ENCODE measurements at regions not wholly inside any gene's neighbourhood (a gene's known extent, or its start where the extent isn't known, plus 50 kb on each side); places are given as distances from the start of the nearest gene placed in this dataset.
"Not testable (repeated sequence)": the region's sequence is repeated elsewhere in the genome, so short reads cannot be mapped to it uniquely, and the experiment has no call there.

- Histone ChIP-seq H3K9me3 (ENCODE audit: control insufficient read depth, low read length) (peaks cover 2% of the 10 kb centered on the region), H3K36me3 (ENCODE audit: control insufficient read depth in 1 of 2, insufficient read depth in 2 of 2, low read length in 1 of 2) (no peaks in the 10 kb centered on the region), H3K27ac (ENCODE audit: low read depth in 1 of 2, low read length in 2 of 2) (no peak overlapping the region), H3K4me1 (ENCODE audit: control insufficient read depth in 1 of 2, insufficient read depth in 2 of 2, low read length in 2 of 2) (no peaks in the 10 kb centered on the region), H3K4me3 (ENCODE audit: low read length in 2 of 2) (no peak overlapping the region), H3K27me3 (ENCODE audit: control insufficient read depth in 1 of 2, insufficient read depth in 2 of 2, low read length in 1 of 2) (no peaks in the 10 kb centered on the region)
- ATAC-seq (ENCODE audit: low FRiP score): no peak
- WGBS, 2 donors: 83 to 84% methylated on average over 6 of the region's 6 CpGs
- DNase-seq: no peak
- intact Hi-C loops (cut with DNase I): no loop called here
Observed at GRCh38 chr4:84312426-84313012, 186.6 kb downstream of the NKX6-1 start.

GRCh38 chr4:84309191-84309590 lies 189.9 kb downstream of the NKX6-1 start:
- H3K27ac ChIP-seq (ENCODE audit: low read depth in 1 of 2, low read length in 2 of 2): no peak overlapping the region
- intact Hi-C loops (cut with DNase I): no loop called here
- WGBS, 2 donors: 87 to 90% methylated on average over 3 of the region's 3 CpGs
- DNase-seq: no peak
- H3K9me3 ChIP-seq (ENCODE audit: control insufficient read depth, low read length): no peaks in the 10 kb centered on the region
- no peak overlapping the region for H3K4me3 ChIP-seq (ENCODE audit: low read length in 2 of 2)
- no peaks in the 10 kb centered on the region for H3K36me3 ChIP-seq (ENCODE audit: control insufficient read depth in 1 of 2, insufficient read depth in 2 of 2, low read length in 1 of 2)
- no peak for ATAC-seq (ENCODE audit: low FRiP score)
- H3K4me1 ChIP-seq (ENCODE audit: control insufficient read depth in 1 of 2, insufficient read depth in 2 of 2, low read length in 2 of 2): no peaks in the 10 kb centered on the region
- H3K27me3 ChIP-seq (ENCODE audit: control insufficient read depth in 1 of 2, insufficient read depth in 2 of 2, low read length in 1 of 2): no peaks in the 10 kb centered on the region

- H3K9me3 ChIP-seq (ENCODE audit: control insufficient read depth, low read length); H3K36me3 ChIP-seq (ENCODE audit: control insufficient read depth in 1 of 2, insufficient read depth in 2 of 2, low read length in 1 of 2); H3K27me3 ChIP-seq (ENCODE audit: control insufficient read depth in 1 of 2, insufficient read depth in 2 of 2, low read length in 1 of 2); ATAC-seq (ENCODE audit: low FRiP score); H3K4me3 ChIP-seq (ENCODE audit: low read length in 2 of 2); H3K4me1 ChIP-seq (ENCODE audit: control insufficient read depth in 1 of 2, insufficient read depth in 2 of 2, low read length in 2 of 2); intact Hi-C loops (cut with DNase I); DNase-seq; H3K27ac ChIP-seq (ENCODE audit: low read depth in 1 of 2, low read length in 2 of 2): not testable (repeated sequence)
- 78 to 82% methylated on average over 19 to 27 of the region's 27 CpGs for WGBS, 2 donors
Observed at GRCh38 chr4:84298719-84299254, 200.3 kb downstream of the NKX6-1 start.

GRCh38 chr4:84298023-84298718 lies 200.9 kb downstream of the NKX6-1 start:
- peaks cover 1% of the 10 kb centered on the region for H3K9me3 ChIP-seq (ENCODE audit: control insufficient read depth, low read length)
- H3K27me3 ChIP-seq (ENCODE audit: control insufficient read depth in 1 of 2, insufficient read depth in 2 of 2, low read length in 1 of 2): no peaks in the 10 kb centered on the region
- 75 to 77% methylated on average over 2 of the region's 2 CpGs for WGBS, 2 donors
- H3K36me3 ChIP-seq (ENCODE audit: control insufficient read depth in 1 of 2, insufficient read depth in 2 of 2, low read length in 1 of 2): no peaks in the 10 kb centered on the region
- H3K4me1 ChIP-seq (ENCODE audit: control insufficient read depth in 1 of 2, insufficient read depth in 2 of 2, low read length in 2 of 2): no peaks in the 10 kb centered on the region
- ATAC-seq (ENCODE audit: low FRiP score) (no peak), DNase-seq (no peak)
- H3K4me3 ChIP-seq (ENCODE audit: low read length in 2 of 2): no peak overlapping the region
- H3K27ac ChIP-seq (ENCODE audit: low read depth in 1 of 2, low read length in 2 of 2): no peak overlapping the region
- intact Hi-C loops (cut with DNase I): no loop called here

GRCh38 chr4:84291969-84292368 lies 207.1 kb downstream of the NKX6-1 start:
- no peaks in the 10 kb centered on the region for H3K9me3 ChIP-seq (ENCODE audit: control insufficient read depth, low read length)
- intact Hi-C loops (cut with DNase I): no loop called here
- WGBS, 2 donors: 42 to 45% methylated on average over 2 of the region's 2 CpGs
- no peaks in the 10 kb centered on the region for H3K4me1 ChIP-seq (ENCODE audit: control insufficient read depth in 1 of 2, insufficient read depth in 2 of 2, low read length in 2 of 2)
- DNase-seq (no peak), ATAC-seq (ENCODE audit: low FRiP score) (no peak)
- H3K27me3 ChIP-seq (ENCODE audit: control insufficient read depth in 1 of 2, insufficient read depth in 2 of 2, low read length in 1 of 2): no peaks in the 10 kb centered on the region
- H3K4me3 ChIP-seq (ENCODE audit: low read length in 2 of 2): no peak overlapping the region
- no peak overlapping the region for H3K27ac ChIP-seq (ENCODE audit: low read depth in 1 of 2, low read length in 2 of 2)
- no peaks in the 10 kb centered on the region for H3K36me3 ChIP-seq (ENCODE audit: control insufficient read depth in 1 of 2, insufficient read depth in 2 of 2, low read length in 1 of 2)

GRCh38 chr4:84286048-84286447 lies 213.0 kb downstream of the NKX6-1 start:
- DNase-seq (no peak), ATAC-seq (ENCODE audit: low FRiP score) (no peak)
- Histone ChIP-seq H3K27ac (ENCODE audit: low read depth in 1 of 2, low read length in 2 of 2) (no peak overlapping the region), H3K9me3 (ENCODE audit: control insufficient read depth, low read length) (no peaks in the 10 kb centered on the region), H3K36me3 (ENCODE audit: control insufficient read depth in 1 of 2, insufficient read depth in 2 of 2, low read length in 1 of 2) (no peaks in the 10 kb centered on the region), H3K4me3 (ENCODE audit: low read length in 2 of 2) (no peak overlapping the region), H3K27me3 (ENCODE audit: control insufficient read depth in 1 of 2, insufficient read depth in 2 of 2, low read length in 1 of 2) (no peaks in the 10 kb centered on the region), H3K4me1 (ENCODE audit: control insufficient read depth in 1 of 2, insufficient read depth in 2 of 2, low read length in 2 of 2) (no peaks in the 10 kb centered on the region)
- intact Hi-C loops (cut with DNase I): no loop called here
- 62 to 66% methylated on average over 5 of the region's 5 CpGs for WGBS, 2 donors

GRCh38 chr4:84279678-84280077 lies 219.4 kb downstream of the NKX6-1 start:
- intact Hi-C loops (cut with DNase I): no loop called here
- DNase-seq (no peak), ATAC-seq (ENCODE audit: low FRiP score) (no peak)
- Histone ChIP-seq H3K36me3 (ENCODE audit: control insufficient read depth in 1 of 2, insufficient read depth in 2 of 2, low read length in 1 of 2) (no peaks in the 10 kb centered on the region), H3K27me3 (ENCODE audit: control insufficient read depth in 1 of 2, insufficient read depth in 2 of 2, low read length in 1 of 2) (no peaks in the 10 kb centered on the region), H3K4me1 (ENCODE audit: control insufficient read depth in 1 of 2, insufficient read depth in 2 of 2, low read length in 2 of 2) (no peaks in the 10 kb centered on the region), H3K4me3 (ENCODE audit: low read length in 2 of 2) (no peak overlapping the region), H3K27ac (ENCODE audit: low read depth in 1 of 2, low read length in 2 of 2) (no peak overlapping the region), H3K9me3 (ENCODE audit: control insufficient read depth, low read length) (no peaks in the 10 kb centered on the region)
- WGBS, 2 donors: 0 to 5% methylated on average over 1 of the region's 1 CpG

GRCh38 chr4:84277923-84278322 lies 221.2 kb downstream of the NKX6-1 start:
- H3K27me3 ChIP-seq (ENCODE audit: control insufficient read depth in 1 of 2, insufficient read depth in 2 of 2, low read length in 1 of 2): no peaks in the 10 kb centered on the region
- no peak for ATAC-seq (ENCODE audit: low FRiP score)
- H3K9me3 ChIP-seq (ENCODE audit: control insufficient read depth, low read length): no peaks in the 10 kb centered on the region
- H3K27ac ChIP-seq (ENCODE audit: low read depth in 1 of 2, low read length in 2 of 2): no peak overlapping the region
- no peaks in the 10 kb centered on the region for H3K4me1 ChIP-seq (ENCODE audit: control insufficient read depth in 1 of 2, insufficient read depth in 2 of 2, low read length in 2 of 2)
- no peak for DNase-seq
- no peaks in the 10 kb centered on the region for H3K36me3 ChIP-seq (ENCODE audit: control insufficient read depth in 1 of 2, insufficient read depth in 2 of 2, low read length in 1 of 2)
- 93 to 97% methylated on average over 2 of the region's 2 CpGs for WGBS, 2 donors
- intact Hi-C loops (cut with DNase I): no loop called here
- no peak overlapping the region for H3K4me3 ChIP-seq (ENCODE audit: low read length in 2 of 2)

- intact Hi-C loops (cut with DNase I): no loop called here
- DNase-seq (no peak), ATAC-seq (ENCODE audit: low FRiP score) (no peak)
- WGBS, 2 donors: 80 to 84% methylated on average over 1 of the region's 1 CpG
- Histone ChIP-seq H3K9me3 (ENCODE audit: control insufficient read depth, low read length) (no peaks in the 10 kb centered on the region), H3K27me3 (ENCODE audit: control insufficient read depth in 1 of 2, insufficient read depth in 2 of 2, low read length in 1 of 2) (no peaks in the 10 kb centered on the region), H3K4me3 (ENCODE audit: low read length in 2 of 2) (no peak overlapping the region), H3K4me1 (ENCODE audit: control insufficient read depth in 1 of 2, insufficient read depth in 2 of 2, low read length in 2 of 2) (no peaks in the 10 kb centered on the region), H3K27ac (ENCODE audit: low read depth in 1 of 2, low read length in 2 of 2) (no peak overlapping the region), H3K36me3 (ENCODE audit: control insufficient read depth in 1 of 2, insufficient read depth in 2 of 2, low read length in 1 of 2) (no peaks in the 10 kb centered on the region)
Observed at GRCh38 chr4:84276752-84277151, 222.3 kb downstream of the NKX6-1 start.

Data from aorta (tissue), 5 donors.